Breast epithelium (tissue), 3 donors: ENCODE measurements at regions not wholly inside any gene's neighbourhood (a gene's known extent, or its start where the extent isn't known, plus 50 kb on each side); places are given as distances from the start of the nearest gene placed in this dataset.

Experiments
- POLR2AphosphoS5 ChIP-seq, 3 donors: sonication (generic); formaldehyde crosslinking; IDR thresholded peaks; one replicate each; pipeline ENCODE4 v1.6.1; 2017; ENCODE audit warnings: antibody characterized with exemption in 3 of 3
- TF ChIP-seq, protein P1 (sequence below), 3 donors: fragments of 450-650 bp; IDR thresholded peaks; one replicate each; pipeline ENCODE4 v1.5.1; 2016 to 2017; ENCODE audit warnings: antibody characterized with exemption in 3 of 3, mild to moderate bottlenecking in 3 of 3, moderate library complexity in 3 of 3

DNA sequence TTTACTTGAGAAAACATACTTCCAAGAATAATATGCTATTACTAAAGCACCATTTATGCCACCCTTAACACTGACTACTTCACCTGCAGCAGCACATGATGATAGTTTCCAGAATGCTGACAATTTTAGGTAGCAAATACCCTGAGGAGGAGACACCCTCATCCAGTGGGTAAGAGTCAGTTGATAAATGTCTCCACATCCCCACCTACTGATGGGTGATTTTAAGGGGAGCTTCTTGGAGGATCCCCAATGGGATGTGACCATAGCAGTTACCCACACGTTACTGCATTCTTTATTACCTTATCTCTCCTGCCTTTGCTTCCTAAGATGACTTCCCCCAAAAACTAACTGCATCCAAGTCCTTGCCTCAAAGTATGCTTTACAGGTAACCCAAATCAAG is 131.2 kb upstream of the SMARCAD1 start:
- TF ChIP-seq POLR2AphosphoS5 (IDR thresholded peaks at IDR 0.05), result no peak
- TF ChIP-seq, protein P1, sequence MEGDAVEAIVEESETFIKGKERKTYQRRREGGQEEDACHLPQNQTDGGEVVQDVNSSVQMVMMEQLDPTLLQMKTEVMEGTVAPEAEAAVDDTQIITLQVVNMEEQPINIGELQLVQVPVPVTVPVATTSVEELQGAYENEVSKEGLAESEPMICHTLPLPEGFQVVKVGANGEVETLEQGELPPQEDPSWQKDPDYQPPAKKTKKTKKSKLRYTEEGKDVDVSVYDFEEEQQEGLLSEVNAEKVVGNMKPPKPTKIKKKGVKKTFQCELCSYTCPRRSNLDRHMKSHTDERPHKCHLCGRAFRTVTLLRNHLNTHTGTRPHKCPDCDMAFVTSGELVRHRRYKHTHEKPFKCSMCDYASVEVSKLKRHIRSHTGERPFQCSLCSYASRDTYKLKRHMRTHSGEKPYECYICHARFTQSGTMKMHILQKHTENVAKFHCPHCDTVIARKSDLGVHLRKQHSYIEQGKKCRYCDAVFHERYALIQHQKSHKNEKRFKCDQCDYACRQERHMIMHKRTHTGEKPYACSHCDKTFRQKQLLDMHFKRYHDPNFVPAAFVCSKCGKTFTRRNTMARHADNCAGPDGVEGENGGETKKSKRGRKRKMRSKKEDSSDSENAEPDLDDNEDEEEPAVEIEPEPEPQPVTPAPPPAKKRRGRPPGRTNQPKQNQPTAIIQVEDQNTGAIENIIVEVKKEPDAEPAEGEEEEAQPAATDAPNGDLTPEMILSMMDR (IDR thresholded peaks at IDR 0.05), result no peak
